HG02610 (cell line): ENCODE measurements at regions not wholly inside any gene's neighbourhood (a gene's known extent, or its start where the extent isn't known, plus 50 kb on each side); places are given as distances from the start of the nearest gene placed in this dataset.
"Not testable (repeated sequence)": the region's sequence is repeated elsewhere in the genome, so short reads cannot be mapped to it uniquely, and the experiment has no call there.

Experiments used
- ATAC-seq: cut with Tn5 transposase; IDR thresholded peaks from one replicate; pipeline ENCODE4 v1.9.1; 2021; ENCODE audit warnings: mild to moderate bottlenecking, moderate library complexity; ENCODE audit not compliant: unreplicated experiment

DNA sequence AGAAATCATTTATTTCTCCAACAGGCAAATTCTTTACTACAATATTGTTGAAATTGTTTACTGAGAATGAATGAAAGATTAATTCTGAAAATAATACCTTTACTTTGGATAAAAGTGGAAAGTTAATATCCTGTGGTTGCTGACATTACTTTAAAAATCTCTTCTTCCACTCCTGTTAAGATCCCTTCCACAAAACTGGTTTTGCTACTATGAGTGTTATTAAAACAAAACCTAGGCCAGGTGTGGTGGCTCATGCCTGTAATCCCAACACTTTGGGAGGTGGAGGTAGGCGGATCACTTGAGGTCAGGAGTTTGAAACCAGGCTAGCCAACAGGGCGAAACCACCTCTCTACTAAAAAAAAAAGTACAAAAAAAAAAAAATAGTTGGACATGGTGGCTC lies 123.9 kb upstream of the CCDC150 start:
- ATAC-seq = no peak

DNA sequence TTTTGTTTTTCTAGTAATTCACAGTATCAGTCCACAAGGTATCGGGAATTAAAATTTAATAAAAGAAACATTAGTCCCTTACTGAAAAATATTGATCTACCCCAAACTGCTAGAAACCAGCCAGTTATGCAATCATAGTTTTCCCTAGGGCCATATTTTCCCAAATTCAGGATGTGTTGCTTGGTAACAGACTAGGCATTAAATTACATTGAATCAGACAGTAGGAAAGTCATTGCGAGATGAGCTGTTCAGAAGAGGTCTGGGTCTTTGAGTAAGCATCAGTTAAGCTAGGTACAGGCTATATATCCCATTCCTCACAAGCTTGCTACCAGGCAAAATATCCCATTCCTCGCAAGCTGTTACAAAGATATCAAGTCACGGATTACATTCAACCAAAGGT lies 123.0 kb upstream of the CCDC150 start:
- no peak for ATAC-seq

DNA sequence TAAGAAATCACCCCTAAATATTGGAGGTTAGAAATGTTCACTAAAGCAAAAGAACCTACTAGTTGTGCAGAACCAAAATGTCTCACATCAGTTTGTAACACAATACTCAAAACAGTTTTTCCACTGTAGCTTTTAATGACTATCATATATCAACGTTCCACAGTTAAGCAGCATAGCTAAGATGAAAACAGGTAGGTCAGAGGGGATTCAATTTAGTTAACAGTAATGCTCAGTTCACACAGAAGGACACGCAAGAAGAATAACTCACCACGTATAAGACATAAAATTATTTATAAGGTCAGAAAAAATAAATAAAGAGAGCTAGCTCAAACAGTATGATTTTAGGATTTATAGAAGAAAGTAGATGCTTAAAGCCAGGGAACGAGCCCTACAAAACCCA lies 118.9 kb upstream of the CCDC150 start:
- no peak for ATAC-seq

DNA sequence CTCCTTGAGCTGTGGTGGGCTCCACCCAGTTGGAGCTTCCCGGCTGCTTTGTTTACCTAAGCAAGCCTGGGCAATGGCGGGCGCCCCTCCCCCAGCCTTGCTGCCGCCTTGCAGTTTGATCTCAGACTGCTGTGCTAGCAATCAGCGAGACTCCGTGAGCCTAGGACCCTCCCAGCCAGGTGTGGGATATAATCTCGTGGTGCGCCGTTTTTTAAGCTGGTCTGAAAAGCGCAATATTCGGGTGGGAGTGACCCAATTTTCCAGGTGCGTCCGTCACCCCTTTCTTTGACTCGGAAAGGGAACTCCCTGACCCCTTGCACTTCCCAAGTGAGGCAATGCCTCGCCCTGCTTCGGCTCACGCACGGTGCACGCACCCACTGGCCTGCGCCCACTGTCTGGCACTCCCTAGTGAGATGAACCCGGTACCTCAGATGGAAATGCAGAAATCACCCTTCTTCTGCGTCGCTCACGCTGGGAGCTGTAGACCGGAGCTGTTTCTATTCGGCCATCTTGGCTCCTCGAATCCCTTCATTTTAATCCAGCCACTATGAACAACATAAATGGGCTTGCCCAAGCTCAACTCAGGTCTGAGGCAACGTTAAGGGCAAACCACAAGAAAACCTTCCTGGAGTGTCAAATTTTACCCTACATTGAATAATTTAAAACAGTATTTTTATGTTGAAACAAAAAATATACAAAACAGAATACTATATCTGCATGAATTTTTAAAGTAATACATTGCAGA lies 112.4 kb upstream of the CCDC150 start:
- ATAC-seq = not testable (repeated sequence)

DNA sequence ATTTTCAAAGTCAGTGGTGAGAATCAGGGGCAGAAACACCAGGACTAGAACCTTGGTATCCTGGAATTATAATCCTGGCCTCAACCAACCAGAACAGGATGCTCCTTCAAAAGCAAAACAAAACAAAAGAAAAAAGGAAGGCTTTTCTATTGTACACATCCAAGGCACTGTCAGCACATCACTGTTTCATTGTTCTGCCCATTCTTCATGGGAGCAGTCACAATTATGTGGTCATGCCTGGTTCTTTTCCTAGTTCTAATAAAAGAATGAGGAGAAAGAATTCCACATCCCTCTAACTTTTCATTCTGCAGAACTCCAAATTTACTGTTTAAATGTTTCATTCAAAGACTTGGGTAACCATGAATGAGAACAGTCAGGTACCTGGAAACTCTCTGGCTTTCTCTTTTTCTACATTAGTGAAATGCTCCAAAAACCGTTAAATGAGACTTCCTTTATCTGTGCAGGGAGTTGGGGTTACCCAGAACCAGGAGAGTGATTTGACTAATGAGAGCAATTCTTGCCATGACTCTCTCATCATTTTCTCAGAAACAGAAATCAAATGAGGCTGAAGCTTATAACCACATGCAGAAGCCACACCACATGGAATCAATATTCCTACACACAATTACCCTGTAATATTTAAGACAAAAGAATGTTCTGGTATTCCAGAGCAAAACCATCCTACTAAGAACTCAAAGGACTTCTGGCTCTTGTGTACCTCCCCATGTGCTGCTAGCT lies 110.9 kb upstream of the CCDC150 start:
- no peak for ATAC-seq

DNA sequence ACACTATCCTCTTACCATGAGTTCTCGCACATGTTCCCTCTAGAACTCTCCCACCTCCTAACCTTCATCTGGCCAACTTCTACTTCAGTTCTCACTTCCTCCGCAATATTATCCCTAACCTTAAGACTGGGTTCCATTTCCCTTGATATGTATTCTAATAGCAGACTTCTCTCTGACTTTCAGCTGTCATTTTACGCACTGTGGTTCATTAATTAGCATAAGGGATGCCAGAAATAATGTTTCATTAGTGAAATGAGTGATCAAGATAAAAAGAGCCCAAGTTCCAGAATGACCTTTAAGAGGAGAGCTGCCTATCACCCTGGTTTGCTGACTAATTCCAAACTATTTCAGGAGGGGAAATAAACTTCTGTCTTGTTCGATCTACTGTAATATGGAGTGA lies 108.6 kb upstream of the CCDC150 start:
- ATAC-seq = peak; percentile 72

DNA sequence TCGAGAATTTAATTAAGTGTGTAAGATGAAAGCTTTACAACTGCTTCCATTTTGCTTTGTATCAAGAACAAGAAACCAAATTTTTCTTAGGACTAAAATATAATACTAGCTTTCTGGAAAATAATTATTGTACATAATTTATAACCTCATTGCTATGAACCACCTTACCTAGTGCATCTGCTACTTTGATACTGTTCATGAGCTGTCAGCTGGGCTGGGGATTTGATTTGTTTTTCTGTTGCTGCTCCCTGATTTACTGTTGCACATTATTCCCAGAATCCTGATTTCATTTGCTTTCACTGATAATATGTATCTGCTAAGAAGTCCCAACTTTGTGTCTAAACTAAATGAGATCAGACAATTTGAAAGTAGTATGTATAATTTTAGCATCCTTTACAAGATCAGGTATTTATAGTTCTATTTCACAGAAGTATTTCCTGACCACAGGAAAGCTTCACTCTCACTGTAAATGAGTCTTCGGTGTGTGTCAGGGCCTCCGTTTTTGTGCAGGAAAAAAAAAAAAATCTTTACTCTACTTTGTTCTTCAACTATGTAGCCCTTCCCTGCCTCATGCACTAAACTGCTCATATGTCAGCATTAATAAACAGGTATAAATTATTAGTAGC lies 105.6 kb upstream of the CCDC150 start:
- ATAC-seq = no peak

DNA sequence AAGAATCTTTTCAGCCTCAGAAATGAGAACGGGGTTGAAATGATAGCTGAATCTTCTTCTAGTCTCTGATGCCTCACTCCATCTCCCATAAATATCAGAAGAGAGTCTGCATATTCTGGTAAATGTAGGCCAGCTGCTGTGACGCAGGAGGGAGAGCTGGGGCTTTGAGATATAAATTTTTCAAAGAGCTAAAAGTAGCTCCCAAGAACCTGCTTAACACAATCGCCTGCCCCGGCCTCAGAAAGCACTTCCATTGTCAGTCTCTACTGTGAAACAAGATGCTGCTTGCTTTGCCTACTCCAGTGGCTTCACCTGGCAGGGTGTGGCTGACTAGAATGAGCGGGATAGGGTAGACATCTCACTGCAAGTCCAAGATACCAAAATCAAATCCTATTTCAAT lies 105.0 kb upstream of the CCDC150 start:
- no peak for ATAC-seq

DNA sequence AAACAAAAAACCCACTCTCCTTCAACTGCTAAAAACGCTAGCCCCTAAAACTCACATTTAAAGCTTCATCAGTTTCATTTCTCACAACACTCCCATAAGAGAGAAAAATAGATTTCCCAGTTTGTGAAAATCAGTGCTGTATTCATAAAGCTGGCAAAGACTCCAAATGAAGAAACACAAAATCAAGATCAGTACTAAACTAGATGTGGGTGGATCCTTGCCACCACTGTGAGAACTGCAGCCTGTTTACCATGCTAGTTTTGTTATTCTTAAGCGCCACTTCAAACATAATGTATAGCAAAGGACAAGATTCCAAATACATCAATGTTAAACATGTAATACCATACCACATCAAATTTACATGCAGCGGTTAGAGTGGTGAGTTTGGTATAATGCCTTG lies 104.5 kb upstream of the CCDC150 start:
- no peak for ATAC-seq

DNA sequence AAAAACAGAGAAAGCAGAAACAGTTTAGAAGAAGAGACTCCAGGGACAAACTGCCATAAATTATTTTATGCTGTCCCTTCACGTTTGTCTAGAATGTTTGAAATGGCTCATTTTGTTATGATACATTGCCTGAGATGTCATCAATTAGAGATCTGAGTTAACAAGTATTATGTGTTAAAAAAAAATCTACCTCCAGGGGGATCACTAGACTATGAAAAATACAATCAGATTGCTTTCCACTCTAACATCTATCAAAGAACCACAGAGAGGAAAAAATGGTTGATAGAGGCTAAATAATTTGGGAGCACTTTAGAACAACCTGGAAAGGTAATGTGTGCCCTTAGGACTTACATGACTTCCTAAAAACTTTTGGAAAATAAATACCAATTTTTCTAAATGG lies 103.8 kb upstream of the CCDC150 start:
- no peak for ATAC-seq

DNA sequence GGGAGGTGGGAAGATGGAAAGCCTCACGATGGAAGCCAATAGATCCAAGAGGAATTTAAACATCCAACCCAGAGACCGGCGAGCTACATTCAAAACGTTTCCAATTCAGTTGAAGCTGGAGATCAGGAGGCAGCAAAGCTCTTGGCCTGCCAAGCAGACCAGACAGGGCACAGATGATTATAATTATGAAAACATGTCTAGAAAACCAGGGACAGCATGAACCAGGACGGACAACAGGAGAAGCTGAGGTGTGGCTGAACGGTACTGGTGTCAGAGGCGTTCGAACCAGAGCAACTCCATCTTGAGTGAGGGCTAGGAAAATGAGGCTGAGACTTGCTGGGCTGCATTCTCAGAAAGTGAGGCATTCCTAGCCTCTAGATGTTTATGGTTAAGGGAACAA lies 102.2 kb upstream of the CCDC150 start:
- ATAC-seq = no peak

DNA sequence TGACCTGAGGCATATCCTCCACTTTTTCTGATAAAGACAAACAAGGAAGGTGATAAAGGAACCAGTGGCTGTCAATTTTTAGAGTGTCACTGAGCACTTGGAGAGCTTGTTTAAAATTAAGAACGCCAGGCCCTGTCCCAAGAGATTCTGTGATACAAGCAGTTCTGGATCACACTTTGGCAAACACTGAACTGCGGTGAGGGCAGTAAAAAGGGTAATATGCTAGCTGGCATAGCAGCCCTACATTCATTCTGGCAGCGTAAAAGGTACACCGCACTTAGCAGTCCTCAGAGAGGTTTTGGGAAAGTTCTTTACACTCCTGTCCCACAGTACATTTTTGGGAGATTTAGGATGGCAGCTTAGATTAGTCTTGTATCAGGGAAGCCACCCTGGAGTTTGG lies 101.3 kb upstream of the CCDC150 start:
- ATAC-seq = no peak

DNA sequence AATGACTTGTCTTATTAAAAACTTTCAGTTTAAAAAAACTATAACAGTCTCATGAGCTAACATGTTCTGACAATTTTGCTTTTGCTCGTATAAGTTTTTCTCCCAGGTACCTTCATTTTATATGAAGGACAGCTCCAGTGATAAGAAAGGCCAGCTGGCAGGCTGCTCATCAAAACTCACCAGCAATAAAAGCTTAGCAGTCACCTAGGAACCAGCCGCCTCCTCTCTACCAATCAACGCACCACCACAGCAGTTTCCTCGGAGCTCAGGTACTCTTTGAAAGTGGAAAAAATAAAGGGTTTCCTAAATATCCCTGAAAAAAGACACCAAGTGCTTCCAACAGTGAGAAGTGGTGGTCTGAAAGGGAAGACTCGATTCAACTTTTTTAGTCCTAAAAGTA lies 100.9 kb upstream of the CCDC150 start:
- no peak for ATAC-seq

DNA sequence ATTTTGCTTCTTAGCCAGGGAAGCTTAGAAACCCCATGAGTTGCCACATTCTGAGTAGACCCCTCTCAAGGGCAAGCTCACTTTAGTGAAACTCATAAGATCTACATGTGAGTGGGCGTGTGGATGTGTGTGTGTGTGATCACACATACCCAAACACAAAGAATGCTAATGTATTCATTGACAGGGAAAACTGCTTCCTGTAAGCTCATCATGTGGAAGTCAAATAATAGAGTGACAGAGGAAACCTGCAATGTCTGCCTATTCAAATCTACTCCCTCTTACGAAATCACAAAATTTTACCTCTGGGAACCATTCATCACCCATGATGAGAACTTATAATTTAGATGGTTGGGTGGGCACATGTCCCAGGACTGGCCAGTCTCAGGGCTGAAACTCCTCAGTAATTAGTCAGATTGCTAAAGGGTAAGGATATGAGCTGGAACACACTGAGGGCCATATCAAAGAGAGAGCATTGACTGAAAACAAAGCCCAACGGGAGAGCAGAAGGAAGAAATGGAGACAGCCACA lies 94.5 kb upstream of the CCDC150 start:
- no peak for ATAC-seq

DNA sequence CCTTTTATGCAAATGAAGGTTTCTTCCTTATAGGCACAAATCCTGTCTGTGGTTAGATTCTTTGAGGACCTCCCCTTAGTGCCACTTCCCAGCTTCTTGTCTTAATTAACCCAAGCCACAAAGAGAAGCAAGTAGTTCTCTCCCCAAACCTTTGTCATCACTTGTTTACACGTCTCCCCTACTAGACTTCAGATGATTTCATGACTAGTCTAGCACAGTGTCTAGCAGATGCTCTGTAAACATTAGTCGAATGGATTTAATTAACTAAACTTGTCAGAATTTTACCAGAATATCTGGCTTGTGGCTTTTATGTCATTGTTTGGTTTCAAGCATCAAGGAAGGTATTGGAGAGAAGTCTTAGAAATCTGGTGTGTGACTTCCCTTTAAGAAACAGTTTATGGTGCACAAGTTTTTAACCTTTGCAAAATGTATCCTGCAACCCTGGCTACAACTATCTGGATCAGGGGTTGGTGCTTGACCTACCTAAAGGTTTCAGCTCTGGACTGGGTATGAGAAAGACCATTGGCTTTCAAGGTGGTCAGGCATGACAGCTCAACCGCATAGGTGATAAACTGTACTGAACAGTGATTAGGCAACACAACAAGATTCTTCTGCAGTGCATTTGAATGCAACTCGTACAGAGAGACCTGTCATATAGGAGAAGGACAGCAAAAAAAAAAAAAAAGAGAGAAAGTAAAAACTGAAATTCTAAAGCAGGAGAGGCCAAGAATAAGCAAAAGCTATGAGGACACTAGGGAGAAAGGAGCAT lies 93.2 kb upstream of the CCDC150 start:
- ATAC-seq = no peak

DNA sequence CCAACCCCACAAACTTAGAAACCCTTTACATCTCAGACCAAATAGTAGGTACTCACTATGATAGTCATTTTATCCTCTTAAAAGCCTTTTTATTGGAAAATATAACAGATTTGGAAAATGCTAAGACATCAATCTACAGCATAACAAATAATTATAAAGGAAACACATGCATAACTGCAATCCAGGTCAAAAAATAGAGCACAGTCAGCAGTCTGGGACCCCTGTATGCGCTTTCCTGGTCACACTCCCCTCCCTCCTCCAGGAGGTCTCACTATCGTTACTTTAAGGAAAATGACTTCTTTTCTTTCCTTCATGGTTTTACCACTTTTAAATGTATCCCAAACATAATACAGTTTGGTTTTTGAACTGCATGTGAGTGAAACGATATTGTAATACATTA lies 90.5 kb upstream of the CCDC150 start:
- ATAC-seq = no peak

DNA sequence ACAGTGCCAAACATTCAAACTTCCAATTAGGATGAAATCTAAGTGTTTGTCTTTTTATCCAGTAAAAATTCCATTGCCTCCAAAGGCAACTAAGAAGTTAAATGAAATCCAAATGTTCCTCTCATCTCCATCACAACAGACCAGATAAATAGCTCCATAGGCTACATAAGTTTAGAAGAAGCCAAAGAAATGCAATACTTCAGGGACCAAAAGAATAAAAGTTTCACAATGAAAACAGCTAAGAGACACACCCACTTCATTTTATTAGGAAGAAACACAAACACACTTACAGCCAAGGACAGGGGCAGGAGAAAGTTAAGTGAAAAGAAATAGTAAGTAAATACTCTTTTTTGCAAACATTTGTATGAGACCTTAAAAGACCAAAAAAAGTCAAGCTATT lies 88.5 kb upstream of the CCDC150 start:
- ATAC-seq = no peak

DNA sequence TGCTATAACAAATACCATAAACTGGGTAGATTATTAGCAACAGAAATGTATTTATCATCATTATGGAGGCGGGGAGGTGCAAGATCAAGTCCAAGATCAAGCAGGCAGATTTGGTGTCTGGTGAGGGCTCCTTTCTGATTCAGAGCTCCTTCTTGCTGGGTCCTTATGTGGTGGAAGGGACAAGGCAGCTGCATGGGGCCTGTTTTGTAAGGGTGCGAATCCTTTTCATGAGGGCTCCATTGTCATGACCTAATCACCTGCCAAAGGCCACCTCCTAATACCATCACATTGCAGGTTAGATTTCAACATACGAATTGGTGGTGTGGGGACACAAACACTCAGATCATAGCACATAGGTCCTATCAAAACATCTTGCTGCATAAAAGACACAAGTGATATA lies 84.4 kb upstream of the CCDC150 start:
- ATAC-seq = no peak

DNA sequence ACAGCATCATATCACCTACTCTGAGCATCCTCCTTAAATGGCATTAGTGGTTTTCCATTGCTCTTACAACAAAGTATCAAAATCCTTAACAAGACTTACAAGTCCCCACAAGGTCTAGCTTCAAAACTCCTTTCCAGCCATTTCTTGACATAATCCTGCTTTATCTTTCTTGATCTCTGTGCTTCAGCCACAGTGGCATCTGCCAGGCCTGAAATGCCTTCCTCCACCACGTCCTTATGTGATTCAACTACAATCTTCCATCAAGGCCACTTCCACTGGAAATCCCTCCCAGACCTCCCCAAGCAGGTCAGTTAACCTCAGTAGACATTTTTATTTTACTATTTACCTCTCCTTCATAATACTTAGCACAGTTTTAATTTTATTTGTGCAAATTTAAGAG lies 83.8 kb upstream of the CCDC150 start:
- ATAC-seq = no peak

DNA sequence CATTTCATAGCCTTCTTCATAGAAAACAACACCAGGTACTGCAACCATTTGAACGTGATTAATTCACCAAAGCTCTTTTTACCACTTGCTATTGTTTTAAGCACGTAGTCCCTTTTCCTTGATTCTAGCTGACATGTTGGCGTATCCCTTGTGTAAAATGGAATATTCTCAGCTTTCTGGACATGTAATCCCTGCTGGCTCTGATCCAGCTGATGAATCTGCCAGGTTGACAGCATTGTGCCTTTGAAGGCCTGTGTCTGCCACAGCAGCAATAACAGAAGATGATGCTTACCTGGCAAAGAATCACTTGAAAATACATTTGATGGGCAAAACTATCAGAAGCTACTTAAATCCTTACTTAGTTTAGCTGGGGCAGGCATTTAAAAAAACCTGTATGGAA lies 81.0 kb upstream of the CCDC150 start:
- no peak for ATAC-seq

DNA sequence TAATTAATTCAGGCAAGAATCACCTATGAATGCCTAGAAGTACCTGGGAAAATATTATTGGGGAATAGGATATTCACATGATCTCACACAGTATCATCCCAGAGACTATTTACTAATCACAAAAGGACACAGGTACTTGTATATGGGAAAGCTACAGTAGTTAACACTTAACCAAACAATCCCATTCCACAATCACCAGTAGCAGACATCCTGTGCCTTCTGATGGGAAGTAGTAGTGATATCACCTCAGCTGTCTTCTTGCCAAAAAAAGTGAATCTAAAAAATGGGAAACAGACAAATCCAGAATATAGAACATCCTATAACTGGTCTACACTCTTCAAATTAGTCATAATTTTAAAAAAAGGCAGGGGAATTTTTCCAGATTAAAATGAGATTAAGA lies 75.6 kb upstream of the CCDC150 start:
- ATAC-seq = no peak
